Neural cell (in vitro differentiated cells): ENCODE measurements at regions not wholly inside any gene's neighbourhood (a gene's known extent, or its start where the extent isn't known, plus 50 kb on each side); places are given as distances from the start of the nearest gene placed in this dataset.

Experiments
- H2AFZ ChIP-seq: fragments of 200-600, 300-800 bp; sonication (generic), shearing (Covaris generic); 2 replicates; pipeline ENCODE4 v1.6.0; 2014; ENCODE audit warnings: low read depth, mild to moderate bottlenecking, antibody characterized with exemption, low read length, moderate library complexity
- H3F3A ChIP-seq: fragments of 200-600 bp; shearing (Covaris generic); 2 replicates; pipeline ENCODE4 v1.6.1; 2016; ENCODE audit warnings: mild to moderate bottlenecking, moderate library complexity, mixed read lengths, antibody characterized with exemption, low read length; ENCODE audit not compliant: insufficient read depth, poor library complexity, severe bottlenecking
- H3K27ac ChIP-seq: fragments of 200-600, 300-800 bp; sonication (generic), shearing (Covaris generic); 2 replicates; pipeline ENCODE4 v1.5.1; 2014; ENCODE audit warnings: mild to moderate bottlenecking, low read length, moderate library complexity
- H3K27me3 ChIP-seq: fragments of 300-800, 200-600 bp; sonication (generic), shearing (Covaris generic); 2 replicates; pipeline ENCODE4 v1.6.0; 2014; ENCODE audit warnings: mild to moderate bottlenecking, low read depth, low read length, moderate library complexity; ENCODE audit not compliant: insufficient read depth
- H3K36me3 ChIP-seq: fragments of 300-800, 200-600 bp; sonication (generic), shearing (Covaris generic); 2 replicates; pipeline ENCODE4 v1.5.1; 2014; ENCODE audit warnings: mild to moderate bottlenecking, antibody characterized with exemption, low read length, moderate library complexity; ENCODE audit not compliant: insufficient read depth
- H3K4me2 ChIP-seq: fragments of 300-800, 200-600 bp; sonication (generic), shearing (Covaris generic); 2 replicates; pipeline ENCODE4 v1.6.0; 2014; ENCODE audit warnings: mild to moderate bottlenecking, low read length
- H3K4me3 ChIP-seq: fragments of 300-800, 200-600 bp; sonication (generic), shearing (Covaris generic); 2 replicates; pipeline ENCODE4 v1.5.1; 2014; ENCODE audit warnings: mild to moderate bottlenecking, low read length, moderate library complexity
- H3K79me2 ChIP-seq: fragments of 200-600 bp; shearing (Covaris generic); replicated peaks from 2 replicates; pipeline ENCODE4 v1.6.0; 2014; ENCODE audit warnings: mild to moderate bottlenecking, low read length, moderate library complexity; ENCODE audit not compliant: insufficient read depth
- H3K9ac ChIP-seq: fragments of 300-800, 200-600 bp; sonication (generic), shearing (Covaris generic); 2 replicates; pipeline ENCODE4 v1.6.1; 2016; ENCODE audit warnings: mild to moderate bottlenecking, low read length, mixed read lengths
- H3K9me2 ChIP-seq: fragments of 200-600 bp; shearing (Covaris generic); 2 replicates; pipeline ENCODE4 v1.6.1; 2016; ENCODE audit warnings: mild to moderate bottlenecking, low read length, mixed read lengths; ENCODE audit not compliant: insufficient read depth
- H3K9me3 ChIP-seq: fragments of 200-600, 300-800 bp; sonication (generic), shearing (Covaris generic); 2 replicates; pipeline ENCODE4 v1.6.1; 2016; ENCODE audit warnings: mild to moderate bottlenecking, mixed run types, low read length, moderate library complexity, mixed read lengths
- H4K20me1 ChIP-seq: fragments of 200-600 bp; shearing (Covaris generic); 2 replicates; pipeline ENCODE4 v1.6.1; 2016; ENCODE audit warnings: mild to moderate bottlenecking, mixed run types; ENCODE audit not compliant: insufficient read depth
- CTCF ChIP-seq: fragments of 450-650 bp; IDR thresholded peaks from 2 replicates; pipeline ENCODE4 v1.5.1; 2014; ENCODE audit warnings: antibody characterized with exemption, mild to moderate bottlenecking, moderate library complexity; ENCODE audit not compliant: poor library complexity, severe bottlenecking
- EP300 ChIP-seq: fragments of 450-650 bp; conservative IDR thresholded peaks from 2 replicates; pipeline ENCODE4 v1.6.1; 2014; ENCODE audit warnings: antibody characterized with exemption, mild to moderate bottlenecking, moderate library complexity; ENCODE audit not compliant: poor library complexity, severe bottlenecking
- EZH2 ChIP-seq: fragments of 200-600, 300-800 bp; shearing (Covaris generic), sonication (generic); IDR thresholded peaks from 2 replicates; pipeline ENCODE4 v1.6.1; 2014; ENCODE audit warnings: antibody characterized with exemption, low read length, borderline replicate concordance, mild to moderate bottlenecking; ENCODE audit not compliant: insufficient read depth, poor library complexity, severe bottlenecking
- MXI1 ChIP-seq: fragments of 450-650 bp; conservative IDR thresholded peaks from 2 replicates; pipeline ENCODE4 v1.6.1; 2014; ENCODE audit warnings: antibody characterized with exemption, mild to moderate bottlenecking; ENCODE audit not compliant: poor library complexity, severe bottlenecking
- POLR2AphosphoS5 ChIP-seq: IDR thresholded peaks from 2 replicates; pipeline ENCODE4 v1.6.1; 2012
- RAD21 ChIP-seq: fragments of 450-650 bp; conservative IDR thresholded peaks from 2 replicates; pipeline ENCODE4 v1.6.1; 2014; ENCODE audit warnings: antibody characterized with exemption, mild to moderate bottlenecking, moderate library complexity
- REST ChIP-seq: IDR thresholded peaks from 2 replicates; pipeline ENCODE4 v1.6.1; 2012; ENCODE audit warnings: borderline replicate concordance
- SMC3 ChIP-seq: fragments of 450-650 bp; conservative IDR thresholded peaks from 2 replicates; pipeline ENCODE4 v1.6.1; 2014; ENCODE audit warnings: antibody characterized with exemption, mild to moderate bottlenecking, moderate library complexity; ENCODE audit not compliant: poor library complexity
- TAF1 ChIP-seq: IDR thresholded peaks from 2 replicates; pipeline ENCODE4 v1.6.1; 2012; ENCODE audit warnings: low read depth

- no peak overlapping the region for H3K4me2 ChIP-seq
- no peaks in the 10 kb centered on the region for H3K9me3 ChIP-seq
- no peaks in the 10 kb centered on the region for H4K20me1 ChIP-seq
- H3K9ac ChIP-seq = no peak overlapping the region
- H3K27ac ChIP-seq = no peak overlapping the region
- H3K27me3 ChIP-seq = no peaks in the 10 kb centered on the region
- no peak overlapping the region for H2AFZ ChIP-seq
- no peaks in the 10 kb centered on the region for H3K36me3 ChIP-seq
- H3K79me2 ChIP-seq = no peaks in the 10 kb centered on the region
- no peak overlapping the region for H3K4me3 ChIP-seq
- H3F3A ChIP-seq = no peaks in the 10 kb centered on the region
- H3K9me2 ChIP-seq = no peaks in the 10 kb centered on the region
- TF ChIP-seq CTCF (no peak), MXI1 (no peak), POLR2AphosphoS5 (no peak), RAD21 (no peak), EP300 (no peak), EZH2 (no peak), REST (no peak), TAF1 (no peak), SMC3 (no peak)
Observed at GRCh38 chr14:43410631-43411030, 1096.5 kb downstream of the FSCB start.

GRCh38 chr14:43408472-43408871 lies 1098.6 kb downstream of the FSCB start:
- Histone ChIP-seq H3K4me3 (no peak overlapping the region), H3K36me3 (no peaks in the 10 kb centered on the region), H2AFZ (no peak overlapping the region), H4K20me1 (no peaks in the 10 kb centered on the region), H3F3A (no peaks in the 10 kb centered on the region), H3K9me2 (no peaks in the 10 kb centered on the region), H3K9me3 (peaks cover 4% of the 10 kb centered on the region), H3K27me3 (no peaks in the 10 kb centered on the region), H3K79me2 (no peaks in the 10 kb centered on the region), H3K4me2 (no peak overlapping the region), H3K27ac (no peak overlapping the region), H3K9ac (no peak overlapping the region)
- TF ChIP-seq CTCF (no peak), MXI1 (no peak)
